HCT116 (cell line): ENCODE measurements at regions not wholly inside any gene's neighbourhood (a gene's known extent, or its start where the extent isn't known, plus 50 kb on each side); places are given as distances from the start of the nearest gene placed in this dataset.

ENCODE experiments used
- MAX ChIP-seq: IDR thresholded peaks from 2 replicates; pipeline ENCODE4 v1.6.1; 2012
- POLR2A ChIP-seq: IDR thresholded peaks from 2 replicates; pipeline ENCODE4 v1.7.0; 2011; ENCODE audit warnings: borderline replicate concordance; ENCODE audit not compliant: insufficient read depth, insufficient read length; ENCODE audit errors: extremely low read depth
- POLR2AphosphoS5 ChIP-seq: IDR thresholded peaks from 2 replicates; pipeline ENCODE4 v1.6.1; 2011; ENCODE audit warnings: mild to moderate bottlenecking, low read depth, low read length, moderate library complexity
- TCF7L2 ChIP-seq: IDR thresholded peaks from 2 replicates; pipeline ENCODE4 v1.7.0; 2011; ENCODE audit warnings: borderline replicate concordance, inconsistent platforms; ENCODE audit not compliant: insufficient read depth, insufficient read length; ENCODE audit errors: extremely low read depth
- TF ChIP-seq, protein P1 (sequence below), 3 experiments: fragments of 200-600 bp in 1 of 3; sonication (generic) in 1 of 3; IDR thresholded peaks in 2 of 3; conservative IDR thresholded peaks in 1 of 3; 2 replicates each; pipeline ENCODE4 v1.5.1; 2012 to 2017; ENCODE audit warnings: low read depth in 2 of 3, low read length in 2 of 3, antibody characterized with exemption in 1 of 3, borderline replicate concordance in 1 of 3, control low read depth in 1 of 3, mild to moderate bottlenecking in 1 of 3, mixed read lengths in 1 of 3, mixed run types in 1 of 3, moderate library complexity in 1 of 3; ENCODE audit not compliant: insufficient read depth in 1 of 3

GRCh38 chr2:13014783-13015182 lies 298.0 kb downstream of the TRIB2 start:
- no peak for TF ChIP-seq TCF7L2
- TF ChIP-seq, protein P1, sequence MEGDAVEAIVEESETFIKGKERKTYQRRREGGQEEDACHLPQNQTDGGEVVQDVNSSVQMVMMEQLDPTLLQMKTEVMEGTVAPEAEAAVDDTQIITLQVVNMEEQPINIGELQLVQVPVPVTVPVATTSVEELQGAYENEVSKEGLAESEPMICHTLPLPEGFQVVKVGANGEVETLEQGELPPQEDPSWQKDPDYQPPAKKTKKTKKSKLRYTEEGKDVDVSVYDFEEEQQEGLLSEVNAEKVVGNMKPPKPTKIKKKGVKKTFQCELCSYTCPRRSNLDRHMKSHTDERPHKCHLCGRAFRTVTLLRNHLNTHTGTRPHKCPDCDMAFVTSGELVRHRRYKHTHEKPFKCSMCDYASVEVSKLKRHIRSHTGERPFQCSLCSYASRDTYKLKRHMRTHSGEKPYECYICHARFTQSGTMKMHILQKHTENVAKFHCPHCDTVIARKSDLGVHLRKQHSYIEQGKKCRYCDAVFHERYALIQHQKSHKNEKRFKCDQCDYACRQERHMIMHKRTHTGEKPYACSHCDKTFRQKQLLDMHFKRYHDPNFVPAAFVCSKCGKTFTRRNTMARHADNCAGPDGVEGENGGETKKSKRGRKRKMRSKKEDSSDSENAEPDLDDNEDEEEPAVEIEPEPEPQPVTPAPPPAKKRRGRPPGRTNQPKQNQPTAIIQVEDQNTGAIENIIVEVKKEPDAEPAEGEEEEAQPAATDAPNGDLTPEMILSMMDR (IDR thresholded peaks at IDR 0.05 in 2 of 3, conservative IDR thresholded peaks at IDR 0.05 in 1 of 3; ENCODE audit: borderline replicate concordance in 1 of 3, insufficient read depth in 1 of 3, low read depth in 2 of 3, low read length in 2 of 3) = no peak
- TF ChIP-seq POLR2A = no peak
- TF ChIP-seq MAX = no peak
- no peak for TF ChIP-seq POLR2AphosphoS5
